Neural crest cell (in vitro differentiated cells): ENCODE measurements at regions not wholly inside any gene's neighbourhood (a gene's known extent, or its start where the extent isn't known, plus 50 kb on each side); places are given as distances from the start of the nearest gene placed in this dataset.

ENCODE experiments used
- DNase-seq: peaks from one replicate; pipeline ENCODE4 v3.0.0; 2021; ENCODE audit warnings: low read depth, mixed read lengths, low spot score
- H3K27ac Mint-ChIP-seq: one replicate; pipeline ENCODE4 v1.8.0; 2021; ENCODE audit warnings: mild to moderate bottlenecking, mixed read lengths; ENCODE audit not compliant: unreplicated experiment
- H3K27me3 Mint-ChIP-seq: 2 replicates; pipeline ENCODE4 v1.8.0; 2021; ENCODE audit warnings: low read depth, mild to moderate bottlenecking, mixed read lengths
- H3K36me3 Mint-ChIP-seq: 2 replicates; pipeline ENCODE4 v1.8.0; 2021; ENCODE audit warnings: low read depth, mild to moderate bottlenecking, mixed read lengths
- H3K4me1 Mint-ChIP-seq: 2 replicates; pipeline ENCODE4 v1.8.0; 2021; ENCODE audit warnings: mixed read lengths
- H3K4me3 Mint-ChIP-seq: one replicate; pipeline ENCODE4 v1.8.0; 2021; ENCODE audit warnings: mild to moderate bottlenecking, mixed read lengths
- H3K9me3 Mint-ChIP-seq: 2 replicates; pipeline ENCODE4 v1.8.0; 2021; ENCODE audit warnings: mixed read lengths
- TF ChIP-seq, protein P1 (sequence below): fragments of 200-600 bp; sonication (generic); conservative IDR thresholded peaks from 2 replicates; pipeline ENCODE4 v1.5.0; 2021; ENCODE audit warnings: antibody characterized with exemption, mild to moderate bottlenecking

DNA sequence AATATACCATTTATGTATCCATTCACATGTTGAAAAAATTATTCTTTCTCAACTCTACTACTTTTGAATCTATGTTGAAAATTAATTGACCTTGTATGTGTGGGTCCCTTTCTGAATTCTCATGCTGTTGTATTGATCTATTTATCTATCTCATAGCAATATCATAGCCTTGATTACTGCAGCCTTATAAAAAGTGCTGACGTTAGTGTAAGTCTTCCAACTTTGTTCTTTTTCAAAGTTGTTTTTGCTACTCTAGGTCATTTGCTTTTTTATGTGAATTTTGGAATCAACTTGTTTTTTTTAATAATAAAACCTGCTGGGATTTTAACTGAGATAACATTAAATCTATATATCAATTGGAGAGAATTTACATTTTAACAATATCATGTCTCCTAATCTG, 52.2 kb upstream of the PAX3 start:
- Mint-ChIP-seq H3K36me3 (peaks cover 3% of the 10 kb centered on the region), H3K4me1 (no peaks in the 10 kb centered on the region), H3K27ac (no peak overlapping the region), H3K27me3 (no peaks in the 10 kb centered on the region), H3K9me3 (peaks cover 7% of the 10 kb centered on the region), H3K4me3 (no peak overlapping the region)
- TF ChIP-seq, protein P1, sequence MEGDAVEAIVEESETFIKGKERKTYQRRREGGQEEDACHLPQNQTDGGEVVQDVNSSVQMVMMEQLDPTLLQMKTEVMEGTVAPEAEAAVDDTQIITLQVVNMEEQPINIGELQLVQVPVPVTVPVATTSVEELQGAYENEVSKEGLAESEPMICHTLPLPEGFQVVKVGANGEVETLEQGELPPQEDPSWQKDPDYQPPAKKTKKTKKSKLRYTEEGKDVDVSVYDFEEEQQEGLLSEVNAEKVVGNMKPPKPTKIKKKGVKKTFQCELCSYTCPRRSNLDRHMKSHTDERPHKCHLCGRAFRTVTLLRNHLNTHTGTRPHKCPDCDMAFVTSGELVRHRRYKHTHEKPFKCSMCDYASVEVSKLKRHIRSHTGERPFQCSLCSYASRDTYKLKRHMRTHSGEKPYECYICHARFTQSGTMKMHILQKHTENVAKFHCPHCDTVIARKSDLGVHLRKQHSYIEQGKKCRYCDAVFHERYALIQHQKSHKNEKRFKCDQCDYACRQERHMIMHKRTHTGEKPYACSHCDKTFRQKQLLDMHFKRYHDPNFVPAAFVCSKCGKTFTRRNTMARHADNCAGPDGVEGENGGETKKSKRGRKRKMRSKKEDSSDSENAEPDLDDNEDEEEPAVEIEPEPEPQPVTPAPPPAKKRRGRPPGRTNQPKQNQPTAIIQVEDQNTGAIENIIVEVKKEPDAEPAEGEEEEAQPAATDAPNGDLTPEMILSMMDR = no peak
- no peak for DNase-seq

DNA sequence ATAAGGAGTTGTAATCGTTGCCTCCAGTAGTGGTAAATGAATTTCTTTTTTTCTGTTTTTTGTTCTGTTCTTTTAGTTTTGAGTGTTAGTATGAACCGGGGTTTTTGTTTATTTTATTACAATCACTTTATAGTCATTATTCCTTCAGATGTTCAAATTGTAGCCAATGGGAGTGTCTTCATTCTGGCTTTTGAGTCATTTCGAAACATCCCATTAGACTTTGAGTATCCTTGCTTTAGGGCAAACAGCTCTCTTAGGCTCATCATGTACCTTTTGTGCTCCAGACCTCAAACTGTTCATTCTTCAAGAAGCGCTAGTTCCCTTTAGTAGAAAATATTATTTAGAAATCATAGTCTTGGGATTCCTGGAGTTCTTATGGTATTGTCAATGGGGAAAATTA, 54.2 kb upstream of the PAX3 start:
- no peak for DNase-seq
- Mint-ChIP-seq H3K4me1 (no peaks in the 10 kb centered on the region), H3K9me3 (peaks cover 7% of the 10 kb centered on the region), H3K27ac (no peak overlapping the region), H3K36me3 (peaks cover 3% of the 10 kb centered on the region), H3K4me3 (no peak overlapping the region), H3K27me3 (no peaks in the 10 kb centered on the region)
- TF ChIP-seq, protein P1 = no peak

DNA sequence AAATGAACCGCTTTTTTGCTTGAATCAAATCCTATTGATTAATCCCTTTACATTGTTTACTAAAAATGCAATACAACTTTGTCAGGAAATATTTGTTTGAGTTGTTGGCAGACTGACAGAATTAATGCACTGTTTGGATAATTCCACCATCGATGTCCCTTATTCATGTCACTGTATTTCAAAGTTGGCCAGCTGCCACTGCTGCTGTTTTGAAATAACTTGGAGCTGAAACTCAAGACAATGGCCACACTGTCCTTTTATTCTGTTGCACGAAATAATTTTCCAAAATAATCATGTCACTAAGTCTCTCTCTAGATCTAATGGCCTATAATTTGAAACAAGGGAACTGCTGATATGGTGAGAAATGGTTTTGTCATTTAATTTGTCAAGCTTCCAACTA, 55.2 kb upstream of the PAX3 start:
- no peak overlapping the region for H3K4me3 Mint-ChIP-seq
- TF ChIP-seq, protein P1 = no peak
- H3K36me3 Mint-ChIP-seq = peaks cover 3% of the 10 kb centered on the region
- H3K4me1 Mint-ChIP-seq = no peaks in the 10 kb centered on the region
- DNase-seq = no peak
- no peaks in the 10 kb centered on the region for H3K27me3 Mint-ChIP-seq
- no peak overlapping the region for H3K27ac Mint-ChIP-seq
- H3K9me3 Mint-ChIP-seq = peaks cover 10% of the 10 kb centered on the region

DNA sequence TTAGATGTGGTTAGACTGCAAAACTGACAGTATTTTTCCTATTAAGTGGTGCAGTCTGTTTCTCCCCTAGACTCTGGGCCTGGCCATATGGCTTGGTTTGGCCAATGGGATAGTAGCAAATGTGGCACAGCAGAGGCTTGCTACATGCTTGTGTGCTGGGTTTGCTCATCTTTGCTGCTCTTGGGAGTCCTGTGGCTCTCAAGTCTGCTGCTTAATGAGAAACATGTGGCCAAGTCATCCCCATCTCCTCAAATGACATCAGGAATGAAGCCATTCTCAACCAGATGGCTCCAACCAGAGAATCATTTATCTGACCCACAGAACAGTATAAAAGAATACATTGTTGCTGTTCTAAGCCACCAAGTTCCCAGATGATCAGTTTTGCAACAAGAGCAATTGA, 57.1 kb upstream of the PAX3 start:
- no peaks in the 10 kb centered on the region for H3K4me1 Mint-ChIP-seq
- peaks cover 3% of the 10 kb centered on the region for H3K36me3 Mint-ChIP-seq
- no peaks in the 10 kb centered on the region for H3K27me3 Mint-ChIP-seq
- TF ChIP-seq, protein P1 = no peak
- H3K4me3 Mint-ChIP-seq = no peak overlapping the region
- peaks cover 13% of the 10 kb centered on the region for H3K9me3 Mint-ChIP-seq
- no peak for DNase-seq
- H3K27ac Mint-ChIP-seq = no peak overlapping the region

DNA sequence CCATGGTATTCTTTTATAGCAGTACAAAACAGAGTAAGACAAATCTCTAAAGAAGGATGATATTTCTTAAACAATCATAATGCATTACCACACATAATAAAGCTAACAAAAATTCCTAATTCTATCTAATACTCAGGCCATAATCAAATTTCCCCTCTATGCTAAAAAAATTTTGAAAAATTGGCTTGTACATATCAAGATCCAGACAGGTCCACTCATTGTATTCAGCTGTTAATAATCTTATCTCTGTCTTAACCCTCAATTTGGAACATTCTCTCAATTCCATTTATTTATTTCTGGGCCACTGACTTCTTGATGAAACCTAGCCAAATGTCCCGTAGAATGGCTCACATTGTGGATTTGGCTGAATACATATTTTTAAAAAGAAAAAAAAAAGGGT, 59.1 kb upstream of the PAX3 start:
- no peak for DNase-seq
- no peak overlapping the region for H3K27ac Mint-ChIP-seq
- peaks cover 9% of the 10 kb centered on the region for H3K9me3 Mint-ChIP-seq
- no peaks in the 10 kb centered on the region for H3K4me1 Mint-ChIP-seq
- H3K4me3 Mint-ChIP-seq = no peak overlapping the region
- no peaks in the 10 kb centered on the region for H3K36me3 Mint-ChIP-seq
- H3K27me3 Mint-ChIP-seq = no peaks in the 10 kb centered on the region
- TF ChIP-seq, protein P1 = no peak

DNA sequence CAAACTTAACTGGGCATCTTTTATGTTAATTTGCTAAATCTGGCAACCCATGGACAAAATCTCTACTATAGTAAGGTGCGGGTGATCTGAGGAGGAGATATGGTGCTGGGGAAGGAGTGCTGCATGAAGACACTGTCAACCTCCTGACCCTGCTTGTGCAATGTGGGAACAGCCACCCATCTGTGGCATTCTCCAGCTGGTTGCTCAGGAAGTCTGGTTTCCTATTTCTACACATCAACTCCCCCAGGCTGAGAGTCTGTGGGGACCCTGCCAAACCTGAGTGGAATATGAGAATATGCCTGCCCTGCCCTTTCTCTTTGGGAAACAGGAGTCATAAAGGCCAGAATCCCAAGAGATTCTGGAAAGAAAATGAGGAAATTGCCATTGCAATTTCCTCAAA, 60.1 kb upstream of the PAX3 start:
- Mint-ChIP-seq H3K4me1 (no peaks in the 10 kb centered on the region), H3K27ac (no peak overlapping the region), H3K4me3 (no peak overlapping the region), H3K36me3 (no peaks in the 10 kb centered on the region), H3K9me3 (peaks cover 9% of the 10 kb centered on the region), H3K27me3 (no peaks in the 10 kb centered on the region)
- TF ChIP-seq, protein P1 = no peak
- DNase-seq = no peak
